ENCODE measurements at regions not wholly inside any gene's neighbourhood (a gene's known extent, or its start where the extent isn't known, plus 50 kb on each side); places are given as distances from the start of the nearest gene placed in this dataset.
A peak's percentile ranks its signal among the peaks of the same experiment; 100 is the strongest.
"Not testable (repeated sequence)": the region's sequence is repeated elsewhere in the genome, so short reads cannot be mapped to it uniquely, and the experiment has no call there.

- DNase-seq (ENCODE audit: insufficient read length, low spot score) (no peak), FAIRE-seq (no peak)
- TF ChIP-seq CTCF (IDR thresholded peaks at IDR 0.05; ENCODE audit: insufficient read depth, missing control alignments), result no peak
Measured at GRCh38 chr1:228945885-228946284, 210.6 kb downstream of the RHOU start.

GRCh38 chr1:228949617-228950016 is 214.3 kb downstream of the RHOU start:
- not testable (repeated sequence) for FAIRE-seq; DNase-seq (ENCODE audit: insufficient read length, low spot score)

- TF ChIP-seq CTCF (IDR thresholded peaks at IDR 0.05; ENCODE audit: insufficient read depth, missing control alignments), result no peak
- DNase-seq (ENCODE audit: insufficient read length, low spot score) (no peak), FAIRE-seq (no peak)
Measured at GRCh38 chr1:228953207-228953606, 217.9 kb downstream of the RHOU start.

- not testable (repeated sequence) for DNase-seq (ENCODE audit: insufficient read length, low spot score); FAIRE-seq
Measured at GRCh38 chr1:228953808-228954207, 218.5 kb downstream of the RHOU start.

- no peak for TF ChIP-seq CTCF (IDR thresholded peaks at IDR 0.05; ENCODE audit: insufficient read depth, missing control alignments)
- DNase-seq (ENCODE audit: insufficient read length, low spot score), result no peak
- FAIRE-seq, result peak; percentile 85
Measured at GRCh38 chr1:228955691-228956090, 220.4 kb downstream of the RHOU start.

- FAIRE-seq, result peak; percentile 6
- no peak for TF ChIP-seq CTCF (IDR thresholded peaks at IDR 0.05; ENCODE audit: insufficient read depth, missing control alignments)
- DNase-seq (ENCODE audit: insufficient read length, low spot score), result no peak
Measured at GRCh38 chr1:228956864-228957263, 221.6 kb downstream of the RHOU start.

- DNase-seq (ENCODE audit: insufficient read length, low spot score) (no peak), FAIRE-seq (peak; percentile 91)
- no peak for TF ChIP-seq CTCF (IDR thresholded peaks at IDR 0.05; ENCODE audit: insufficient read depth, missing control alignments)
Measured at GRCh38 chr1:228957535-228957934, 222.3 kb downstream of the RHOU start.

GRCh38 chr1:228958121-228958520 is 222.8 kb downstream of the RHOU start:
- TF ChIP-seq CTCF (IDR thresholded peaks at IDR 0.05; ENCODE audit: insufficient read depth, missing control alignments), result no peak
- DNase-seq (ENCODE audit: insufficient read length, low spot score) (no peak), FAIRE-seq (peak; percentile 48)
